ENCODE measurements at regions not wholly inside any gene's neighbourhood (a gene's known extent, or its start where the extent isn't known, plus 50 kb on each side); places are given as distances from the start of the nearest gene placed in this dataset.

DNA sequence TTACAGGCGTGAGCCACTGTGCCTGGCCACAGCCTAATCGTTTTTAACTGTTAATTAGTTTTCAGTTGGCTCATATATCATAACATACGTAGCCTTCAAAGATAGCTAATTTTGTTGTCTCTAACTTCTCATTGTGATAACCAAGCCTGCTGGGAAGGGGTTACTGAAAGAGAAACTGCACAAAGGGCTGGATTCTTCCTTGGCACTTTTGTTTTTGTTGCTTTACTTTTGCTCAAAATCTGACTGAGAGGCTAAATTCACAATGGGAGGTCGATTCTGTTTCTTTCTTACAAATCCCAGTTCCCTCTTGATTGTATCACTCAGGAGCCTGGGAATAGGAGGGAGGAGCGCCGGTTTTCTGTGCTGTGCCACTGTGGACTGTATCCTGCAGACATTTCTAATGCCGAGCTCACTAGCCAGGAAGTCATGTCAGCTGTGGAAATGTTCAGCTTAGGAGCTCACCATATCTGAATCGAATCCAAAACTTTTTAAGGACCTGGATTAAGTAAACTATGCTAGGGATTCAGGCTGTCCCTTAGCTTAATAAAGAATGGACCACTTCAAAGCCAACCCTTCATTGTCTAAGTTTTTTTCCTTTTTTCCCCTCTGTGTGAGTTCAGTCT, 120.5 kb upstream of the FAT1 start:
- H3K27ac Mint-ChIP-seq: no peak overlapping the region; a peak in 2 of 7 replicates
- H3K9me3 Mint-ChIP-seq: peaks cover 0 to 4% of the 10 kb centered on the region in 2 experiments; a peak in 2 of 5 replicates

More for the DNA sequence above, 120.5 kb upstream of the FAT1 start:
- H3K79me1 ChIP-seq (ENCODE audit: insufficient read depth, low read depth, low read length, poor library complexity, severe bottlenecking): no peaks in the 10 kb centered on the region
- H4K5ac ChIP-seq (ENCODE audit: insufficient read length, low read depth, low read length): no peak overlapping the region
- no peak overlapping the region for H3K56ac ChIP-seq (ENCODE audit: insufficient read length, low read depth, low read length)
- no peak overlapping the region for H2BK5ac ChIP-seq (ENCODE audit: insufficient read length, low read length)
- no peaks in the 10 kb centered on the region for H3K9me3 ChIP-seq (ENCODE audit: control insufficient read depth, low read depth, low read length)
- no peak overlapping the region for H2AFZ ChIP-seq (ENCODE audit: low read length)
- H4K91ac ChIP-seq (ENCODE audit: insufficient read length, low read depth, low read length): no peak overlapping the region
- Mint-ChIP-seq H3K4me3 (no peak overlapping the region), H3K27me3 (ENCODE audit: low read depth) (no peaks in the 10 kb centered on the region), H3K4me1 (peaks cover 8 to 9% of the 10 kb centered on the region in 2 experiments), H3K36me3 (ENCODE audit: insufficient read depth in 1 of 3, low read depth in 3 of 3) (no peaks in the 10 kb centered on the region)
- H3T11ph ChIP-seq (ENCODE audit: low read length): no peak overlapping the region
- H2BK120ac ChIP-seq (ENCODE audit: low read depth, low read length, poor library complexity, severe bottlenecking): no peak overlapping the region
- H2BK20ac ChIP-seq (ENCODE audit: low read depth, low read length, poor library complexity, severe bottlenecking): no peak overlapping the region
- H4K8ac ChIP-seq (replicated peaks; ENCODE audit: insufficient read length, low read depth, low read length): no peak overlapping the region
- no CpG with 5 or more reads among the region's 8 CpGs for WGBS (ENCODE audit: extremely low coverage, insufficient read length, low lambda C conversion rate)
- no peak overlapping the region for H3K18ac ChIP-seq (ENCODE audit: insufficient read length, low read depth, low read length)
- no peak for DNase-seq
- H3K23me2 ChIP-seq (ENCODE audit: insufficient read length, low read depth, low read length, poor library complexity, severe bottlenecking): peaks cover 2% of the 10 kb centered on the region
- H3K23ac ChIP-seq (ENCODE audit: insufficient read length, low read depth, low read length): no peak overlapping the region
- TF ChIP-seq, protein P1, sequence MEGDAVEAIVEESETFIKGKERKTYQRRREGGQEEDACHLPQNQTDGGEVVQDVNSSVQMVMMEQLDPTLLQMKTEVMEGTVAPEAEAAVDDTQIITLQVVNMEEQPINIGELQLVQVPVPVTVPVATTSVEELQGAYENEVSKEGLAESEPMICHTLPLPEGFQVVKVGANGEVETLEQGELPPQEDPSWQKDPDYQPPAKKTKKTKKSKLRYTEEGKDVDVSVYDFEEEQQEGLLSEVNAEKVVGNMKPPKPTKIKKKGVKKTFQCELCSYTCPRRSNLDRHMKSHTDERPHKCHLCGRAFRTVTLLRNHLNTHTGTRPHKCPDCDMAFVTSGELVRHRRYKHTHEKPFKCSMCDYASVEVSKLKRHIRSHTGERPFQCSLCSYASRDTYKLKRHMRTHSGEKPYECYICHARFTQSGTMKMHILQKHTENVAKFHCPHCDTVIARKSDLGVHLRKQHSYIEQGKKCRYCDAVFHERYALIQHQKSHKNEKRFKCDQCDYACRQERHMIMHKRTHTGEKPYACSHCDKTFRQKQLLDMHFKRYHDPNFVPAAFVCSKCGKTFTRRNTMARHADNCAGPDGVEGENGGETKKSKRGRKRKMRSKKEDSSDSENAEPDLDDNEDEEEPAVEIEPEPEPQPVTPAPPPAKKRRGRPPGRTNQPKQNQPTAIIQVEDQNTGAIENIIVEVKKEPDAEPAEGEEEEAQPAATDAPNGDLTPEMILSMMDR (conservative IDR thresholded peaks at IDR 0.05): no peak
- no peak overlapping the region for H3K9ac ChIP-seq (ENCODE audit: extremely low read depth, insufficient read length, low read length)
- no peak overlapping the region for H3K27ac ChIP-seq (ENCODE audit: insufficient read length, low read depth, low read length)
- H3K27me3 ChIP-seq (ENCODE audit: insufficient read depth, low read length): no peaks in the 10 kb centered on the region
- H3K4ac ChIP-seq (ENCODE audit: low read depth, low read length): no peak overlapping the region
- no peaks in the 10 kb centered on the region for H3K4me1 ChIP-seq (ENCODE audit: insufficient read depth, low read length)
- H2BK12ac ChIP-seq (ENCODE audit: insufficient read length, low read depth, low read length): no peak overlapping the region
- no peaks in the 10 kb centered on the region for H4K20me1 ChIP-seq (ENCODE audit: control insufficient read depth, insufficient read depth, insufficient read length)
- no peak overlapping the region for H2BK15ac ChIP-seq (ENCODE audit: low read depth, low read length)
- no peaks in the 10 kb centered on the region for H3K79me2 ChIP-seq (ENCODE audit: insufficient read depth, low read length)
- H2AK5ac ChIP-seq (ENCODE audit: insufficient read length, low read length): no peak overlapping the region
- no peak overlapping the region for H3K4me2 ChIP-seq (ENCODE audit: insufficient read depth, insufficient read length, low read length)
- no peak overlapping the region for H3K14ac ChIP-seq (ENCODE audit: insufficient read depth, low read length)
